ENCODE measurements at regions not wholly inside any gene's neighbourhood (a gene's known extent, or its start where the extent isn't known, plus 50 kb on each side); places are given as distances from the start of the nearest gene placed in this dataset.

- TF ChIP-seq CTCF (IDR thresholded peaks at IDR 0.05; ENCODE audit: low read depth, low read length): no peak
- no peak overlapping the region for H3K4me3 ChIP-seq (ENCODE audit: low read depth, low read length)
Measured at GRCh38 chr3:160134964-160135363, 90.3 kb upstream of the C3orf80 start.

GRCh38 chr3:160135851-160136250 is 89.4 kb upstream of the C3orf80 start:
- no peak for TF ChIP-seq CTCF (IDR thresholded peaks at IDR 0.05; ENCODE audit: low read depth, low read length)
- H3K4me3 ChIP-seq (ENCODE audit: low read depth, low read length): no peak overlapping the region

GRCh38 chr3:160136421-160136820 is 88.8 kb upstream of the C3orf80 start:
- H3K4me3 ChIP-seq (ENCODE audit: low read depth, low read length): no peak overlapping the region
- TF ChIP-seq CTCF (IDR thresholded peaks at IDR 0.05; ENCODE audit: low read depth, low read length): no peak

GRCh38 chr3:160139291-160139690 is 85.9 kb upstream of the C3orf80 start:
- no peak overlapping the region for H3K4me3 ChIP-seq (ENCODE audit: low read depth, low read length)
- no peak for TF ChIP-seq CTCF (IDR thresholded peaks at IDR 0.05; ENCODE audit: low read depth, low read length)

GRCh38 chr3:160140756-160141155 is 84.5 kb upstream of the C3orf80 start:
- TF ChIP-seq CTCF (IDR thresholded peaks at IDR 0.05; ENCODE audit: low read depth, low read length): no peak
- H3K4me3 ChIP-seq (ENCODE audit: low read depth, low read length): no peak overlapping the region

- TF ChIP-seq CTCF (IDR thresholded peaks at IDR 0.05; ENCODE audit: low read depth, low read length): no peak
- no peak overlapping the region for H3K4me3 ChIP-seq (ENCODE audit: low read depth, low read length)
Measured at GRCh38 chr3:160141485-160142185, 83.6 kb upstream of the C3orf80 start.

GRCh38 chr3:160143482-160143881 is 81.7 kb upstream of the C3orf80 start:
- TF ChIP-seq CTCF (IDR thresholded peaks at IDR 0.05; ENCODE audit: low read depth, low read length): no peak
- H3K4me3 ChIP-seq (ENCODE audit: low read depth, low read length): no peak overlapping the region
